GM18858 (cell line): ENCODE measurements at regions not wholly inside any gene's neighbourhood (a gene's known extent, or its start where the extent isn't known, plus 50 kb on each side); places are given as distances from the start of the nearest gene placed in this dataset.

Experiments used
- ATAC-seq: cut with Tn5 transposase; IDR thresholded peaks from one replicate; pipeline ENCODE4 v1.9.1; 2021; ENCODE audit not compliant: unreplicated experiment

GRCh38 chr3:174639970-174640369, 219.2 kb upstream of the NAALADL2 start:
- no peak for ATAC-seq

- no peak for ATAC-seq
Observed at GRCh38 chr3:174640932-174641331, 218.2 kb upstream of the NAALADL2 start.

- ATAC-seq: no peak
Observed at GRCh38 chr3:174644287-174644686, 214.8 kb upstream of the NAALADL2 start.

- ATAC-seq: no peak
Observed at GRCh38 chr3:174651951-174652350, 207.2 kb upstream of the NAALADL2 start.

GRCh38 chr3:174659511-174659910, 199.6 kb upstream of the NAALADL2 start:
- no peak for ATAC-seq

- ATAC-seq: no peak
Observed at GRCh38 chr3:174662653-174663052, 196.5 kb upstream of the NAALADL2 start.

- ATAC-seq: no peak
Observed at GRCh38 chr3:174667386-174667785, 191.7 kb upstream of the NAALADL2 start.

- ATAC-seq: no peak
Observed at GRCh38 chr3:174675406-174675805, 183.7 kb upstream of the NAALADL2 start.

GRCh38 chr3:174681784-174682183, 177.3 kb upstream of the NAALADL2 start:
- no peak for ATAC-seq

- no peak for ATAC-seq
Observed at GRCh38 chr3:174685796-174686195, 173.3 kb upstream of the NAALADL2 start.

- no peak for ATAC-seq
Observed at GRCh38 chr3:174697310-174697709, 161.8 kb upstream of the NAALADL2 start.

- ATAC-seq: no peak
Observed at GRCh38 chr3:174700736-174701135, 158.4 kb upstream of the NAALADL2 start.

GRCh38 chr3:174710612-174711011, 148.5 kb upstream of the NAALADL2 start:
- no peak for ATAC-seq

GRCh38 chr3:174715386-174715785, 143.7 kb upstream of the NAALADL2 start:
- no peak for ATAC-seq

- ATAC-seq: no peak
Observed at GRCh38 chr3:174716956-174717505, 142.1 kb upstream of the NAALADL2 start.

- no peak for ATAC-seq
Observed at GRCh38 chr3:174720717-174721116, 138.4 kb upstream of the NAALADL2 start.

GRCh38 chr3:174725303-174725702, 133.8 kb upstream of the NAALADL2 start:
- no peak for ATAC-seq

GRCh38 chr3:174737966-174738365, 121.2 kb upstream of the NAALADL2 start:
- ATAC-seq: no peak

- ATAC-seq: no peak
Observed at GRCh38 chr3:174749143-174749542, 110.0 kb upstream of the NAALADL2 start.

- no peak for ATAC-seq
Observed at GRCh38 chr3:174755833-174756829, 103.0 kb upstream of the NAALADL2 start.

- no peak for ATAC-seq
Observed at GRCh38 chr3:174758943-174759342, 100.2 kb upstream of the NAALADL2 start.

- ATAC-seq: no peak
Observed at GRCh38 chr3:174767406-174767805, 91.7 kb upstream of the NAALADL2 start.
